ENCODE measurements at regions not wholly inside any gene's neighbourhood (a gene's known extent, or its start where the extent isn't known, plus 50 kb on each side); places are given as distances from the start of the nearest gene placed in this dataset.

DNA sequence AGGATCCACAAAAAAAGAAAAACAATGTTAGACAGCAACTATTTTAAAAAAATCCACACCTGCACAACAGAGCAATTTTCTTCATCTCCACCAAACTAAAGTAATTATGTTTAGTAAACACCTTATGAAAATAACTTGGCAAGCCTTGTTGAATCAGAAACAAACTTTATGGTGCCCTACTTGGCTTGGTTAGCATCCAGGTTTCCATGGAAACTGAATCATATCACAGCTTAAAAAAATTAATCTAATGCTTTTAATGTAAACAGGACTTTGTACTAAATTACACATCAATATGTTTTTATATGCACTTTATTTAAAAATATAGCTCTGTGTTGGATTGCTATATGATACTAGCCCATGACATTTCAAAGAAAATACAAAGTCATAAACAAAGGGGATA lies 1882.4 kb downstream of the SUCLG1 start:
- DNase-seq (ENCODE audit: low read depth in 2 of 2), result no peak

DNA sequence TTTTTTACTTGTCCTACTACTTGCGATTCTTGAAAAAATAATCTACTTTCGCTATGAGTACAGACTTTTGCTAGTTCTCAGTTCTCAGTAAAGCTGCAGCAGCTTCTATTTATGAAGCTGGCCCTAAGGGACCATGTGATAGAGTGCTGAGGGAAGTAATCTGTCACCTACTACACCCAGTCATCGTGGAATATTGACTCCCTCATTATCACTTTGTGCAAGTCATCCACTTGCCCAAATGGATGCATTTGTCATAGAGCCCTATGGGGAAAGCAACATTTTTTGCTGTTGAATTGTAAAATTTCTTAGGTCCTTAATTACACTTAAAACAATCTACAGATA lies 1919.8 kb downstream of the SUCLG1 start:
- no peak for DNase-seq (ENCODE audit: low read depth in 2 of 2)

DNA sequence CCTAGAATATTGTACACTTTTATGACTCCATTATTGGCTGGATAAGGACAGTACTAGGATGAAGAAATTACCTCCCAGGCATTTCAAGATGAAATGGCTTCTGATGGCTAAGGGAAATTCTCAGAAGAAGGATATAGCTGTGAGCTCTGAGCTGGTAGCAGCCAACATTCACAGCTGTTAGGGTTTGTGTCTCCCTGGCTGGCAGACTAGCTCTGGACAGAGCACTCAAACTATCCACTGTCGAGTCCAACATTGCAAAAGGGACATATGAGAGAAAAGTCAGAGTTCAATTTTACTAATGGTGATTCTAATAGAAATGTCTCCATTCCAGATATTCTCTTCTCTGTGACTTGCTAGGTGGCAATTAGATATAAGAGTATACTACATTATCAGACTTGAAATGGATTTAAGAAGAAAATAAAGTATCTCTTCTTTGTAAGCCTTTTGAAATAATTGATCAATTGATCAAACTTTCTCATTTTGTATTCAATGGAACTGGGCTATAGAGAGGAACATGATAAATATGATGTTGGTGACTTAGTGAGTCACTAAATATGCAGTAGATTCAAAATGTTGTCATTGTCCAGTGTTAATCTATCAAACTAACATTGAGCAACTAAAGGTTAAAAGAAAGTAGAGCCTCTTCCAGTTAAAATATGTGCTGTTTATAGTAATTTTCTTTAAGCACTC lies 1920.3 kb downstream of the SUCLG1 start:
- no peak for DNase-seq (ENCODE audit: low read depth in 2 of 2)

DNA sequence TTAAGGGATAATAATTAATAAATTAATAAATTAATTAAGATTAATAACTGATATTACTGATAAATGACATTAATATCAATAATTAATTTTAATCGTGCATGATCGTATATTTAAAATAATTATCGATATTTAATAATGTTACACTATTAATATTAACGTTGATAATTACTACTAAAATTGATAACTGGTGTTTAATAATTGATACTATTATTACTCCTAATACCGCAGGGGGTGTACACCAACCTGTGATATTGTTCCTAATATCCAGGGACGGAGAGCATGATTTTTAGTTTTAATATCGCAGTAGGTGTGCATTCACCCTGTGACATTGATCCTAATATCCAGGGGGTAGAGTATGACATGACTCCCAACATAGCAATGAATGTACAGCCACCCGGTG lies 1930.8 kb downstream of the SUCLG1 start:
- DNase-seq (ENCODE audit: low read depth in 2 of 2), result no peak

DNA sequence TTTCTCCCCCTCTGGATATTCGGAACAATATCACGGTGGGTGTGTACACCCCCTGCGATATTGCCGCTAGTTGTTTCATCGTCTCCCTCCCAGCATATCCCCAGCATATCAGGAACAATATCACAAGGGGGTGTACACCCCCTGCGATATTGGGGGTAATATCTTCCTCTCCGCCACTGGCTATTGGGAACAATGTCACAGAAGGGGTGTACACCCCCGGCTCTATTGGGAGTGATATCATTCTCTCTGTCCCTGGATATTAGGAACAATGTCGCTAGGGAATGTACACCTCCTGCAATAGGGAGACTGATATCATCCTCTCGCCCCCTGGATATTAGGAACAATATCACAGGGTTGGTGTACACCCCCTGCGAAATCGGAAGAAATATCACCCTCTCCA lies 1932.0 kb downstream of the SUCLG1 start:
- DNase-seq (ENCODE audit: low read depth in 2 of 2), result no peak

DNA sequence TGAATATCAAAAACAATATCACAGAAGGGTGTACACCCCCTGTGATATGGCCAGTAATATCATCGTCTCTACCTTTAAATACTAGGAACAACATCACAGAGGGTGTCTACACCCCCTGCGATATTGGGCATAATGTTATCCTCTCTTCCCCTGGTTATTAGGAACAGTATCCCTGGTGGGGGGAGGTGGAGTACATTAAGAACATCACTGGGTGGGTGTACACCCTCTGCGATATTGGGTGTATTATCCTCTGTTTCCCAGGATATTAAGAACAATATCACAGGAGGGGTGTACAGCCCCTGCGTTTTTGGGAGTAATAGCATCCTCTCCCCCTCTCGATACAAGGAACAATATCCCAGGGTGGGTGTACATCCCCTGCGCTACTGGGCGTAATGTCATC lies 1932.8 kb downstream of the SUCLG1 start:
- no peak for DNase-seq (ENCODE audit: low read depth in 2 of 2)

DNA sequence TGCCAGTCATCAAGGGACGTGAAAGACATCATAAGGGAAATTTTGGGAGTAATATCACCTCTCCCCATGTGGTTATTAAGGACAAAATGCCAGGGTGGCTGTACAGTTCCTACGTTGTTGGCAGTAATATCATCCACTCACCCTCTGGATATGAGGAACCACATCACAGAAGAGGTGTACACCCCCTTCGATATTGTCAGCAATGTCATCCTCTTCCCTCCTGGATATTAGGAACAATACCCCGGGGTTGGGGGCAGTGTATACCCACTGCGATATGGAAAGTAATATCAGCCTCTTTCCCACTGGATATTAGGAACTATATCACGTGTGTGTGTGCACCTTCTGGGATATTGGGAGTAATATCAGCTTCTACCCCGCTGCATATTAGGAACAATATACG lies 1933.3 kb downstream of the SUCLG1 start:
- DNase-seq (ENCODE audit: low read depth in 2 of 2), result no peak

DNA sequence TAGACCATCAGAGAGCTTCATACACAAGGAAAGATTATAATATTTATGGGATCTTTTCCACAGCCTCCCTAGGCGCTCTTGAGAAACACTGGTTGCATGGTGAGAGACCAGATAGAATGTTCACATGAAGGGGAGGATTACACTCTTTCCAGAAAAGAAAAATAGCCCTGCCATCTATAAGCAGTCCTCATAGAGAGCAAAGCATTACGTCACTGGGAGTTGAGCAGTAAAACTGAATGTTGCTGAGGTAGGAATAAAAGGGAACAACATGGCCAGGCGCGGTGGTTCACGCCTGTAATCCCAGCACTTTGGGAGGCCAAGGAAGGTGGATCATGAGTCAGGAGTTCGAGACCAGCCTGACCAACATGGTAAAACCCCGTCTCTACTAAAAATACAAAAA lies 1934.3 kb downstream of the SUCLG1 start:
- no peak for DNase-seq (ENCODE audit: low read depth in 2 of 2)

DNA sequence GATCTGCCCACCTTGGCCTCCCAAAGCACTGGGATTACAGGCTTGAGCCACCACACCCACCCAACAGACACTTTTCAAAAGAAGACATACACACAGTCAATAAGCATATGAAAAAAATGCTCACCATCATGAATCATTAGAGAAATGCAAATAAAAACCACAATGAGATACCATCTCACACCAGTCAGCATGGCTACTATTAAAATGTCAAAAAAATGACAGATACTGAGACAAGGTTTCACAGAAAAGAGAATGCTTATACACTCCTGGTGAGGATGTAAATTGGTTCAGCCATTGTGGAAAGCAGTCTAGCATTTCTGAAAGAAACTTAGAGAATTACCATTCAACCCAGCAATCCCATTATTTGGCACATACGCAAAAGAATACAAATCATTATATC lies 1947.2 kb downstream of the SUCLG1 start:
- DNase-seq (ENCODE audit: low read depth in 2 of 2), result no peak

DNA sequence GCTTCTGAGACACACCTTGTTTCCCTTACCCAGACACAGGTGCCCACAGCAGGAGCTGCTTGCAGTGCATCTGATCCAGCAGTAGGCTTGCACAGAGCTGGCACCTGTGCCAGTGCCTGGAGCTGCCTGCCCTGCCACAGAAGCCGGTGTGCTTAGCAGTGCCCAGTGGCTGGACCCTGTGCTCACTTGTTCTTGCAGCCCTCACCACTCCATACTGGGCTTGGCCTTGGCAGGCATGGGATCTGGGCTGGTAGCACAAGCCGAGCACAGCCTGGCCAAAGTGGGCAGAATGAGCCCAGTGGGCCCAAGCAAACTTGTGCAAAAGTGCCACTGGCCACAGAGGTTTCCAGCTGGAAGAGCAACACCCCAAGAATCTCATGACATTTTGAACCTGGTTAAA lies 1950.4 kb downstream of the SUCLG1 start:
- DNase-seq (ENCODE audit: low read depth in 2 of 2), result no peak

DNA sequence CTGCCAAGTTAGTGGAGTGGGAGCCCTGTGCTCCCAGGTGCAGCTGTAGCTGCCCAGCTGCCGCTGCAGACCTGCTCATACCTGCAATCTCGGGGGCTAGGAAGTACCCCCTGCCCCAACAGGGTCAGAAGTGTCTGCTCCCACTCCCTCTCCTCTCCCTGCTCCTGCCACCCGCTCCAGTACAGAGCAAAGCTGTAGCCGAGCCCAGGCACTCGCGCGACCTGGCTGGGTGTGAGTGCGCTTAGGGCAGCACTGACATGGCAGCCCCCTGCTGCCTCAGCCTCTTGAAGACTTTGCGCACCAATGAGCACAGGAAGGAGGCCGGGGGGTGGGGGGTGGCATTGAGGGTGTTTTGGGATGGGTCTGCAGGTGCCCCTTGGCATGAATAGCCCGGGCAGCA lies 1951.4 kb downstream of the SUCLG1 start:
- no peak for DNase-seq (ENCODE audit: low read depth in 2 of 2)

DNA sequence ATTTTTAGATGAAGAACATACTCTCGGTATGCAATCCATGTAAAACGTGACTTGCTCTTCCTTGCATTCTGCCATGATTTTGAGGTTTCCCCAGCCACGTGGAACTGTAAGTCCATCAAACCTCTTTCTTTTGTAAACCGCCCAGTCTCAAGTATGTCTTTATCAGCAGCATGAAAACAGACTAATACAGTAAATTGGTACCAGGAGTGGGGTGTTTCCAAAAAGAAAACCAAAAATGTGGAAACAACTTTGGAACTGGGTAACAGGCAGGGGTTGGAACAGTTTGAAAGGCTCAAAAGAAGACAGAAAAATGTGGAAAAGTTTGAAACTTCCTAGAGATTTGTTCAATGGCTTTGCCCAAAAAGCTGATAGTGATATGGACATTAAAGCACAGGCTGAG lies 1957.9 kb downstream of the SUCLG1 start:
- DNase-seq (ENCODE audit: low read depth in 2 of 2), result no peak

DNA sequence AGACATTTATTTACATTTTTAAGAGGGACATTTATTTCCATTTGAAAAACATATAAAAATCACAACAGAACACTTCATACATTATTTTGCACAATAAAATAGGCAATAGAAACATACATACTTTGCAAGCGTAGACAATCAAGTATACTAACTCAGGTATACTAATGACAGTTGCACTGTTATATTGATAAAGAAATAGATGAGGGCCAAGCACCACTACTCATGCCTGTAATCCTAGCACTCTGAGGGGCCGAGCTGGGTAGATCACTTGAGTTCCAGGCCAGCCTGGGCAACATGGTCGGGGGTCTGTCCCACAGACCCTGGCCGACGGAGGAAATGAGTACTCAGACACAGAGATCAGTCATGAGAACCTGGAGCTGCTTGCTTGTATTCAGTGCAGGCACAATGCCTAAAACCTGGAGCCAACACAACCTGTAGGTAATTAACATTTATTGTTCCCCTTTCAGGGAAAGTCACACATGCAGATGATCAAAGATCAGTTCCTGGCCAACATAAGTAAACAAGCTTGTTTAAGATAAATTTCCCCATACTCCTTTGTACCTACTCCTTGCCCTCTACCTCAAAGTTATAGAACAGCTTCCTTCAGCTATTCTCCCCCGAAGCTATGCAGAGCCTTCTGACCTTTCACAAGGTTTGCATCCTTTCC lies 1960.2 kb downstream of the SUCLG1 start:
- DNase-seq (ENCODE audit: low read depth in 2 of 2), result no peak

DNA sequence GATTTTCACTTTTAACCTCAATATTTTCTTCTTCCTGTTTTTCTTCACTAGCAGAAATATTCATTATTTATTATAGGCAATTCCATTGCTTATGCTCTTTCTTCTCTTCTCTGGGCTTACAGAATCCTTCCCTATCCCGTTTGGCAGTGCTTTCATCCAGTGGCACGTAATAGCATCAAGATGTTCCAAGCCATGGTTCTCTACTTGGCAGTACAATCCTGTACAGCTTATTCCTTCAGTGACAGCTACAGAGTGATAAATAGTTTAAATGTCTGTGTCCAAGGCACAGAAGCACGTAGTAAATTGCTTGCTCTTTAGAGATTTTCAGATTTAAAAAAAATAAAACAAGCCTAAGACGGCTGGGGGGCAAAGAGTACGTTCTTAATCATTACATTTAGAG lies 1964.3 kb downstream of the SUCLG1 start:
- DNase-seq (ENCODE audit: low read depth in 2 of 2), result no peak

DNA sequence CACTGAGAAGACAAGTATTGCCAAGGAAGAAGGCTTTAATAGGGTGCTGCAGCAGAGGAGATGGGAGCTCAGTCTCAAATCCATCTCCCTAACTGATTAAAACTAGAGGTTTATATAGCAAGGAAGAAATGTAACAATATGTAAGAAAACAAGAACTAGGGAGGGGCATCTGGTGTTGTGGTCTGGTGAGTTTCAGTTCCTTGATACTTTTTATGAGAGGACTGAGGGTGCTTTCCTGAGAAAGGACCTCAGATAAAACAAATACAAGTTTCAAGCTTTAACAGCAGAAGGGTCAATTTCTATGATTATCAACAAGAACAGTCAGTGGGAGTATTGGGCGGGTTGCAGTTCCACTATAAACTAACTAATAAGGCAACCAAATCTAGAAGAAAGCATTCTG lies 1967.5 kb downstream of the SUCLG1 start:
- no peak for DNase-seq (ENCODE audit: low read depth in 2 of 2)

DNA sequence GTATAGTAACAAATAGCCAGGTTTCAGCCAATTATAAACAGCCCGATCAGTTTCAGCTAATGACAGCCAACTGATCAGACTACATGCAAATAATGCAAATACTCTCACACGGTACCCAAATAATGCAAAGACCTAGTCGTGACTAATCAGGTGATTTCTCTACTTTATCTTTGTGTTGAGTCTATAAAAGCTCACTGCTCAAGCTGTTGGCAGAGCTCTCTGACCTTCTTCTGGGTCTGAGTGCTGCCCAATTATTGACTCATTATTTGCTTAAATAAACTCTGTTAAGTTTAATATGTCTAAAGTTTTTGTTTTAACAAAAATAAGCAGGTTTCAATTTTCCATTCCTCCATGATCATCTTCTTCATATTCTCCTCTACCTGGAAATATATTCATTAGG lies 1971.7 kb downstream of the SUCLG1 start:
- no peak for DNase-seq (ENCODE audit: low read depth in 2 of 2)

DNA sequence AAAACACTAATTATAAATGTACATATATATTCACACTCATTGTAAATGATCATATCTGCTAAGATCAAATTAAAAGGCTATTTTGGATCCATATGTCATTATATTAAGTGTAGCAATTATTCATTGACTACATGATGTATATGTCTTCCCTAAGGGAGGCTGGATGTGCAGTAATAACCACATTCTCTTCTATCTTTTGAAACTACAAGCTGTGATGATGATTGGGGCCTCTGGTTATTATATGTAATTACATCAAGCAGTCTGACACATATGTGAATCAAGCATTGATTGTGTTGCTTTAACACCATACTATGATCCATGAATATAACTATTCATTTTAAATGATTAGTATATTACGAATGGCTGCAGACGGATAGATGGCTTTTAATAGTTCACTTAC lies 1973.4 kb downstream of the SUCLG1 start:
- no peak for DNase-seq (ENCODE audit: low read depth in 2 of 2)

DNA sequence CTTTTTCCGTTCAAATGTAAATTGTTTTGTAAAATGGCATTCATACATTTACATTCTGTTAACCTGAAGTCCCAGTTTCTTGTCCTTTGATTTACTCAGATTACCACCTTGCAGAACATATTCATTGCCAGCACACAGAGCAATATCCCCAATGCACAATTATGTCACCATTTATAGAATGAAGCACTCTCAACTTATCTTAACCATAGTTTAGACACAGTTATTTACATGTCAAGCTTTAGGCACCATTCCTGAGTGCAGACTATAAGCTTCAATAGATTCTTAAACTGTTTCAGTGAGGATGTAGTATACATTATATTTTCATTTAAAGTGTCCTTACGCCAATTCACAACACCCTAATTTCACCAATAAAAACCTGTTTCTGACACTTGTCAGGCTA lies 1977.9 kb downstream of the SUCLG1 start:
- no peak for DNase-seq (ENCODE audit: low read depth in 2 of 2)

DNA sequence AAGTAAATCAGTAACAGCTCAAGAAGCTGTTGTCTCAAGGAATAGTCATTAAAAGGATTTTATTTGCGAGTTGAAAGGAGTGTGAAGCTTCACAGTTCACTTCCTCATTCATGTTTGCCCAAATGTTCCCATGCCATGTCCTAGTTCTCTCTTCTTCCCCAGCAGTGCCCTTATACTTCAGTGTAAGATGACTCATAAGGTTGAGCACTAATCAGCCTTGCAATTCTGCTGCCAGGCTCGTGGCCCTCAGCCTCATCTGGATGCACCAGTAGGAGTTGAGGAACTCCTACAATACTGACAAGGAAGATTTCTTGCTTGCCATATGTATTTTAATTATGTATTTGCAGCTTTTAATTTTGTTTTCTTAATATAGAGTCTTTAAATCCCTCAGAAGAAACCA lies 1980.4 kb downstream of the SUCLG1 start:
- DNase-seq (ENCODE audit: low read depth in 2 of 2), result no peak

DNA sequence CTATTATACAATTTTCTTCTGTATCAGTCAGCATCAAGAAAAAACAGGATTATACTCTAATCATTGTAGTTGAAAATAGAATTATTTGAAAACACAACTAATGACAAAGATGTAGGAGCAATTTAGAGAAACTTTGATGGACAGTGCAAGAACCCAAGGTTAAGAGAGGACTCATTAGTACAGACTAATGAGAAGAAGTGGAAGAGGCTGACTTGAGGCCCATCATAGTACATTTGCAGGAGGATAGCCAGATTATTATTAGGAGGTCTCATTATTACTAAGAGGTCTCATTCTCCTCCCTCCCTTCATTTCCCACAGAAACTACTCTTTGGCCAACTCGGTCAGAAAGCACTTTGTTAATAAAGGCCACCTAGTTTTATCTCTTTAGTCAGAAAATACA lies 1983.0 kb downstream of the SUCLG1 start:
- DNase-seq (ENCODE audit: low read depth in 2 of 2), result no peak

DNA sequence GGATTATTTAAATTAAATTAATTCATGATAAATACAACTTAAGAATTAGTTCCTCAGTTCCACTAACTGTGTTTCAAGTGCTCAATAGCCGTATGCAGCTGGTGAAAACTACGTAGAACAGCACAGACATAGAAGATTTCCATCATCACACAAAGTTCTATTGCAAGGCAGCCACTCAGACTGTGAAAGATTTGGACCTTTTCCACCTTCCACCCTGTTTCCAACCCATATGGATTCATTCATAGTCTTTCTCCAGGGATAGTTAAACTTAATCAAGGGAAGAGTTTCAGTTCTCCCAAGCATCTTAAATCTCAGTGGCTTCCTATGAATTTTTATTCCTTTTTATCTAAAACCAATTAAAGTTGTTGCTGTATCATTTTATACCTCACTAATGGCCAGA lies 2030.8 kb downstream of the SUCLG1 start:
- no peak for DNase-seq (ENCODE audit: low read depth in 2 of 2)

DNA sequence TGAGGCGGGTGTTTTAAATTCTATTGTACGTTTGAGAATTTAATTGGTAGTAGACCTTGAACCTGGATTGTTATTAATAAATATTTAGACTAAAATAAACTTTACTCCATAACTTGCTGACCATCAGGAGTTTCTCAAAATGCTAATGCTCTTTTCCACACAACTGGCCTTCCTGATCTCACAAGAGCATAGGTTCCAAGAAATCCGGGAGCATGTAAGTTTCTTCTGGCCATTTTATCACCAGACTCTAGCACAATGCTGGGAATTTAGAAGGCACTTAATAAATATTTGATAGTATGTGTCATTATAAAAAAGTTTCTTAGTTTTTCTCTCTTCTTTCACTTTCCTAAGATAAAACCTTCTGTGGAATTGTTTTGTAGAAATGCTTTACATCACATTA lies 2047.1 kb downstream of the SUCLG1 start:
- DNase-seq (ENCODE audit: low read depth in 2 of 2), result no peak

DNA sequence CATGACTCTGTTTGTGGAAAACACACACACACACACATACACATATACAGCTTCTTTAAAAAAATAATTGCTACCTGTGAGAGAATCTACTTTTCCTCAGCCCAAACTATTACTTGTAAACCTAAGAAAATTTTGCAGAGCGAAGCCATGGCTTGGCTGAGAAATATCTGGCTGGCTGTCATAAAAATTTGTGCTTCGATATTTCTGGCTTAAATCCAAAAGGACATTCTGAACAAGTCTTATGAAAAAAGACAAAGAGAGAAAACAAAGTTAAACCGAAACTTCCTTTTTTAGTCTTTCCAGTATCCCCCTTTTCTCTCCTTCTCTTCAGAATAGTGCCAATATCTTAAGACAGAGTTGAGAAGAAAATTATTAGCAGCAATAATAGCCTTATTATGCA lies 2048.0 kb downstream of the SUCLG1 start:
- peak in 1 of 2 donors; percentile 1 for DNase-seq (ENCODE audit: low read depth in 2 of 2)

DNA sequence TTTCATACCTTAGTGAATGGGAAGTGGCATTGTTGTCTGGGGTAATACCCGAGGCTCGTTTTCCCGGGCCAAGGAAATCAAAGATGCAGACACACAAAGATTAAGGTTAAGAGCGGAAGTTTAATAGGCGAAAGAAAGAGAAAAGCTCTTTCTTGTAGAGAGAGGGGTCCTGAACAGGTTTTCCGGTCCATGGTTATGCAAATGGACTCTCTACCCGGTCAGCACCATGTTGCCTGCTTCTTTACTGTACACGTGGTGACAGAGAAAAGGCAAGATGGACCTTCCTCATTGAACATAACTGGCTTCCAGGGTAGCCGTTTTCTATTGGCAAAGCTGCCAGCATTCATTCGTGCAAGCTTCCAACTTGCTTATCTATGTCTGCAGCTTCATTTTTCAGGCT lies 2063.5 kb downstream of the SUCLG1 start:
- DNase-seq (ENCODE audit: low read depth in 2 of 2), result no peak
